GM12878 (cell line): ENCODE measurements at regions not wholly inside any gene's neighbourhood (a gene's known extent, or its start where the extent isn't known, plus 50 kb on each side); places are given as distances from the start of the nearest gene placed in this dataset.

Experiments used
- CBFB ChIP-seq: IDR thresholded peaks from 2 replicates; pipeline ENCODE4 v1.6.1; 2016; ENCODE audit warnings: antibody characterized with exemption, low read depth
- CREB1 ChIP-seq: IDR thresholded peaks from 2 replicates; pipeline ENCODE4 v1.6.1; 2012; ENCODE audit warnings: low read depth, mild to moderate bottlenecking, inconsistent platforms
- EZH2 ChIP-seq: IDR thresholded peaks from 2 replicates; pipeline ENCODE4 v1.6.1; 2012; ENCODE audit warnings: low read depth, mild to moderate bottlenecking, control low read depth, inconsistent platforms, low read length, borderline replicate concordance; ENCODE audit not compliant: control insufficient read depth
- HCFC1 ChIP-seq: fragments of 150-350 bp; IDR thresholded peaks from 2 replicates; pipeline ENCODE4 v1.6.1; 2014; ENCODE audit warnings: low read length
- KDM1A ChIP-seq: fragments of 200-600 bp; sonication (generic); IDR thresholded peaks from 2 replicates; pipeline ENCODE4 v1.6.1; 2016; ENCODE audit warnings: borderline replicate concordance
- MYC ChIP-seq: IDR thresholded peaks from 2 replicates; pipeline ENCODE4 v1.6.1; 2011; ENCODE audit warnings: mild to moderate bottlenecking, low read length, moderate library complexity, inconsistent platforms; ENCODE audit not compliant: insufficient read depth, insufficient replicate concordance, insufficient read length, severe bottlenecking
- PML ChIP-seq: IDR thresholded peaks from 2 replicates; pipeline ENCODE4 v1.6.1; 2012; ENCODE audit warnings: low read length, inconsistent platforms
- SIN3A ChIP-seq: IDR thresholded peaks from 2 replicates; pipeline ENCODE4 v1.6.1; 2012; ENCODE audit warnings: low read depth, low read length, improper control_type of control experiment
- SP1 ChIP-seq: IDR thresholded peaks from one replicate; pipeline ENCODE4 v1.6.1; 2011; ENCODE audit warnings: low read depth, low read length
- SPI1 ChIP-seq: IDR thresholded peaks from 2 replicates; pipeline ENCODE4 v1.6.1; 2011; ENCODE audit warnings: low read depth, mild to moderate bottlenecking, low read length, moderate library complexity, borderline replicate concordance; ENCODE audit not compliant: insufficient read depth
- SRF ChIP-seq, 2 experiments: IDR thresholded peaks; 2 replicates each; pipeline ENCODE4 v1.6.1; 2011; ENCODE audit warnings: low read depth in 2 of 2, low read length in 2 of 2, mild to moderate bottlenecking in 1 of 2, moderate library complexity in 1 of 2
- TCF3 ChIP-seq: IDR thresholded peaks from 2 replicates; pipeline ENCODE4 v1.6.1; 2012; ENCODE audit warnings: low read depth, mild to moderate bottlenecking, low read length, borderline replicate concordance; ENCODE audit not compliant: insufficient read depth
- TF ChIP-seq, protein P1 (sequence below): fragments of 450-650 bp; formaldehyde crosslinking; IDR thresholded peaks from 2 replicates; pipeline ENCODE4 v1.5.0; 2022; ENCODE audit warnings: mild to moderate bottlenecking, missing genetic modification characterization
- TF ChIP-seq, protein P2 (sequence below): IDR thresholded peaks from 2 replicates; pipeline ENCODE4 v1.6.1; 2011; ENCODE audit warnings: mild to moderate bottlenecking, low read depth, low read length, moderate library complexity; ENCODE audit not compliant: insufficient replicate concordance

DNA sequence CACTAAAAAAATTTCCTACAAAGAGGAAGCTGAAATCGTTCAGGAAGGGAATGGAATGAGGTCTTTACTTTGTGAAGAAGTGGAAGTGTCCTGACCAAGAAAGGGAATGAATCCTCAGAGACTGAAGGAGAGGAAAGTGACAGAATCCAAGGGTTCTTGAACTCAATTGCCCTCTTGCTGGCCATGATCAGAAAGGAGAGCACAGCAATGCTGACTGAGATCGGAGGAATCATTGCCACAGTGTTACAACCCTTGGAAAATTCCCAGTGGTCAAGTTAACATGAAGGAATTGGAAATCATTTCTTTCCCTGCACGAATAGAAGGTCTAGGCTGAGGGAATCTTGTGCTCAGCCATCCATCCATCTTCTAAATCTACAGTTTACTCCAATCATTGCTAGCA is 190.0 kb upstream of the NEIL3 start:
- TF ChIP-seq SPI1 (no peak), SRF (IDR thresholded peaks at IDR 0.05; ENCODE audit: low read depth in 2 of 2, low read length in 2 of 2) (no peak), PML (no peak), CREB1 (no peak), EZH2 (no peak), HCFC1 (no peak), TCF3 (no peak), CBFB (no peak), SIN3A (no peak), SP1 (no peak), MYC (no peak), KDM1A (no peak)
- TF ChIP-seq, protein P1, sequence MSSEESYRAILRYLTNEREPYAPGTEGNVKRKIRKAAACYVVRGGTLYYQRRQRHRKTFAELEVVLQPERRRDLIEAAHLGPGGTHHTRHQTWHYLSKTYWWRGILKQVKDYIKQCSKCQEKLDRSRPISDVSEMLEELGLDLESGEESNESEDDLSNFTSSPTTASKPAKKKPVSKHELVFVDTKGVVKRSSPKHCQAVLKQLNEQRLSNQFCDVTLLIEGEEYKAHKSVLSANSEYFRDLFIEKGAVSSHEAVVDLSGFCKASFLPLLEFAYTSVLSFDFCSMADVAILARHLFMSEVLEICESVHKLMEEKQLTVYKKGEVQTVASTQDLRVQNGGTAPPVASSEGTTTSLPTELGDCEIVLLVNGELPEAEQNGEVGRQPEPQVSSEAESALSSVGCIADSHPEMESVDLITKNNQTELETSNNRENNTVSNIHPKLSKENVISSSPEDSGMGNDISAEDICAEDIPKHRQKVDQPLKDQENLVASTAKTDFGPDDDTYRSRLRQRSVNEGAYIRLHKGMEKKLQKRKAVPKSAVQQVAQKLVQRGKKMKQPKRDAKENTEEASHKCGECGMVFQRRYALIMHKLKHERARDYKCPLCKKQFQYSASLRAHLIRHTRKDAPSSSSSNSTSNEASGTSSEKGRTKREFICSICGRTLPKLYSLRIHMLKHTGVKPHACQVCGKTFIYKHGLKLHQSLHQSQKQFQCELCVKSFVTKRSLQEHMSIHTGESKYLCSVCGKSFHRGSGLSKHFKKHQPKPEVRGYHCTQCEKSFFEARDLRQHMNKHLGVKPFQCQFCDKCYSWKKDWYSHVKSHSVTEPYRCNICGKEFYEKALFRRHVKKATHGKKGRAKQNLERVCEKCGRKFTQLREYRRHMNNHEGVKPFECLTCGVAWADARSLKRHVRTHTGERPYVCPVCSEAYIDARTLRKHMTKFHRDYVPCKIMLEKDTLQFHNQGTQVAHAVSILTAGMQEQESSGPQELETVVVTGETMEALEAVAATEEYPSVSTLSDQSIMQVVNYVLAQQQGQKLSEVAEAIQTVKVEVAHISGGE = no peak
- TF ChIP-seq, protein P2, sequence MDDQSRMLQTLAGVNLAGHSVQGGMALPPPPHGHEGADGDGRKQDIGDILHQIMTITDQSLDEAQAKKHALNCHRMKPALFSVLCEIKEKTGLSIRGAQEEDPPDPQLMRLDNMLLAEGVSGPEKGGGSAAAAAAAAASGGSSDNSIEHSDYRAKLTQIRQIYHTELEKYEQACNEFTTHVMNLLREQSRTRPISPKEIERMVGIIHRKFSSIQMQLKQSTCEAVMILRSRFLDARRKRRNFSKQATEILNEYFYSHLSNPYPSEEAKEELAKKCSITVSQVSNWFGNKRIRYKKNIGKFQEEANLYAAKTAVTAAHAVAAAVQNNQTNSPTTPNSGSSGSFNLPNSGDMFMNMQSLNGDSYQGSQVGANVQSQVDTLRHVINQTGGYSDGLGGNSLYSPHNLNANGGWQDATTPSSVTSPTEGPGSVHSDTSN = no peak
